ENCODE measurements at regions not wholly inside any gene's neighbourhood (a gene's known extent, or its start where the extent isn't known, plus 50 kb on each side); places are given as distances from the start of the nearest gene placed in this dataset.

- TF ChIP-seq, protein P1, sequence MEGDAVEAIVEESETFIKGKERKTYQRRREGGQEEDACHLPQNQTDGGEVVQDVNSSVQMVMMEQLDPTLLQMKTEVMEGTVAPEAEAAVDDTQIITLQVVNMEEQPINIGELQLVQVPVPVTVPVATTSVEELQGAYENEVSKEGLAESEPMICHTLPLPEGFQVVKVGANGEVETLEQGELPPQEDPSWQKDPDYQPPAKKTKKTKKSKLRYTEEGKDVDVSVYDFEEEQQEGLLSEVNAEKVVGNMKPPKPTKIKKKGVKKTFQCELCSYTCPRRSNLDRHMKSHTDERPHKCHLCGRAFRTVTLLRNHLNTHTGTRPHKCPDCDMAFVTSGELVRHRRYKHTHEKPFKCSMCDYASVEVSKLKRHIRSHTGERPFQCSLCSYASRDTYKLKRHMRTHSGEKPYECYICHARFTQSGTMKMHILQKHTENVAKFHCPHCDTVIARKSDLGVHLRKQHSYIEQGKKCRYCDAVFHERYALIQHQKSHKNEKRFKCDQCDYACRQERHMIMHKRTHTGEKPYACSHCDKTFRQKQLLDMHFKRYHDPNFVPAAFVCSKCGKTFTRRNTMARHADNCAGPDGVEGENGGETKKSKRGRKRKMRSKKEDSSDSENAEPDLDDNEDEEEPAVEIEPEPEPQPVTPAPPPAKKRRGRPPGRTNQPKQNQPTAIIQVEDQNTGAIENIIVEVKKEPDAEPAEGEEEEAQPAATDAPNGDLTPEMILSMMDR (IDR thresholded peaks at IDR 0.05; ENCODE audit: insufficient read depth, low read length, poor library complexity, severe bottlenecking), result no peak
- no peak for TF ChIP-seq EZH2phosphoT487 (conservative IDR thresholded peaks at IDR 0.05; ENCODE audit: low read length)
These were observed 2350.9 kb upstream of the WWC1 start for GRCh38 chr5:165940541-165940940.

Data from SU-DHL-6 (cell line).